ENCODE measurements at regions not wholly inside any gene's neighbourhood (a gene's known extent, or its start where the extent isn't known, plus 50 kb on each side); places are given as distances from the start of the nearest gene placed in this dataset.

DNA sequence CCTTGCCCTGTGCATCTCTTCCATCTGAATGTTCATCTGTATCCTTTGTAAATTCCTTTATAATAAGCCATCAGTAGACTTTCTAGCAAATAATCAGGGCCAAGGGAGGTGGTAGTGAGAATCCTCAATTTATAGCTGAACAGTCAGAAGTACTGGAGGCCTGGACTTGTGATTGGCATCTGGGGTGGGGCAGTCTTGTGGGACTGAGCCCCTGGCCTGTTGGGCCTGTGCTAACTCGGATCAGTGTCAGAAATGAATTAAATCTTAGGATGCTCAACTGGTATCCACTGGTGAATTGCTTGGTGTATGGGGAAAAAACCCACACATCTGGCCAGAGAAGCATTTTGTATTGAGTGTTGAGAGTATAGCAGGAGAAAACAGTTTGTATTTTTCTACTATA, 481.8 kb downstream of the GLRX3 start:
- ATAC-seq (no peak), DNase-seq (ENCODE audit: low spot score) (no peak)
- Histone ChIP-seq H3K4me3 (no peak overlapping the region), H3K36me3 (ENCODE audit: insufficient read depth) (peaks cover 5% of the 10 kb centered on the region; the same call in 1 of the 2 replicates), H3K4me2 (no peak overlapping the region), H3K4me1 (ENCODE audit: insufficient read depth) (no peaks in the 10 kb centered on the region), H2AFZ (no peak overlapping the region), H3F3A (replicated peaks; ENCODE audit: low read depth) (no peaks in the 10 kb centered on the region), H3K27ac (ENCODE audit: low read depth) (no peak overlapping the region), H3K79me2 (replicated peaks; ENCODE audit: insufficient read depth) (no peaks in the 10 kb centered on the region), H3K9me2 (ENCODE audit: insufficient read depth) (no peaks in the 10 kb centered on the region), H3K27me3 (ENCODE audit: insufficient read depth) (no peaks in the 10 kb centered on the region), H4K20me1 (replicated peaks; ENCODE audit: insufficient read depth) (no peaks in the 10 kb centered on the region)
- Mint-ChIP-seq H3K36me3 (ENCODE audit: low read depth) (peaks cover 33% of the 10 kb centered on the region), H3K27ac (no peak overlapping the region), H3K4me1 (peaks cover 2% of the 10 kb centered on the region; the same call in 1 of the 3 replicates), H3K4me3 (no peak overlapping the region), H3K9me3 (peaks cover 87% of the 10 kb centered on the region), H3K27me3 (ENCODE audit: insufficient read depth, low read depth, poor library complexity) (no peaks in the 10 kb centered on the region)
- no peak for TF ChIP-seq ZNF331 (CRISPR knock-in tag; IDR thresholded peaks at IDR 0.05; ENCODE audit: low read depth)
- TF ChIP-seq, protein P1, sequence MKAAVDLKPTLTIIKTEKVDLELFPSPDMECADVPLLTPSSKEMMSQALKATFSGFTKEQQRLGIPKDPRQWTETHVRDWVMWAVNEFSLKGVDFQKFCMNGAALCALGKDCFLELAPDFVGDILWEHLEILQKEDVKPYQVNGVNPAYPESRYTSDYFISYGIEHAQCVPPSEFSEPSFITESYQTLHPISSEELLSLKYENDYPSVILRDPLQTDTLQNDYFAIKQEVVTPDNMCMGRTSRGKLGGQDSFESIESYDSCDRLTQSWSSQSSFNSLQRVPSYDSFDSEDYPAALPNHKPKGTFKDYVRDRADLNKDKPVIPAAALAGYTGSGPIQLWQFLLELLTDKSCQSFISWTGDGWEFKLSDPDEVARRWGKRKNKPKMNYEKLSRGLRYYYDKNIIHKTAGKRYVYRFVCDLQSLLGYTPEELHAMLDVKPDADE (IDR thresholded peaks at IDR 0.05), result no peak
- TF ChIP-seq EZH2 (IDR thresholded peaks at IDR 0.05; ENCODE audit: low read depth, unreplicated experiment), result no peak

DNA sequence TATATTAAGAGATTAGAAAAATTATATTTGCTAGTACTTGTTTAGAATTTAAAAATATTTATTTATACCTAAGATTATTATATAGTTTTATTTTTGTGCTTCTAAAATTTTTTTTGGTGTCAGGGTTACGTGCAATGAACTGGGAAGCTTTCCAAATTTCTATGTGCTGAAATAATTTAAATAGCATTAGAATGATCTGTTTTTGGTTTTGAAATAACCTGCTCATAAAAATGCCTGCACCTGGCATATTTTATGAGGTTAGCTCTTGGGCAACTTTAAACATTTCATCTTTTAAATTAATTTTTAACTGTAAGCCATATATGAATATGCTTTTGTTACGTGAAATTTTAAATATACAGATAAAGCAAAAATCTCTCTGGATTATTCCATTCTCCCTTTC, 482.5 kb downstream of the GLRX3 start:
- H3K36me3 ChIP-seq (ENCODE audit: insufficient read depth), result peaks cover 5% of the 10 kb centered on the region; the same call in 1 of the 2 replicates
- no peak overlapping the region for H3K27ac ChIP-seq (ENCODE audit: low read depth)
- Mint-ChIP-seq H3K4me3 (no peak overlapping the region), H3K4me1 (peaks cover 2% of the 10 kb centered on the region; the same call in 1 of the 3 replicates), H3K27me3 (ENCODE audit: insufficient read depth, low read depth, poor library complexity) (no peaks in the 10 kb centered on the region), H3K9me3 (peaks cover 87% of the 10 kb centered on the region), H3K36me3 (ENCODE audit: low read depth) (peaks cover 36% of the 10 kb centered on the region), H3K27ac (no peak overlapping the region)
- H2AFZ ChIP-seq, result no peak overlapping the region
- H3K4me2 ChIP-seq, result no peak overlapping the region
- no peak overlapping the region for H3K4me3 ChIP-seq
- TF ChIP-seq EZH2 (IDR thresholded peaks at IDR 0.05; ENCODE audit: low read depth, unreplicated experiment), result no peak
- no peak for TF ChIP-seq ZNF114 (CRISPR knock-in tag; IDR thresholded peaks at IDR 0.05)
- no peak for TF ChIP-seq ZNF331 (CRISPR knock-in tag; IDR thresholded peaks at IDR 0.05; ENCODE audit: low read depth)
- H3K27me3 ChIP-seq (ENCODE audit: insufficient read depth), result no peaks in the 10 kb centered on the region
- DNase-seq (ENCODE audit: low spot score) (no peak), ATAC-seq (no peak)
- H4K20me1 ChIP-seq (replicated peaks; ENCODE audit: insufficient read depth), result no peaks in the 10 kb centered on the region
- no peaks in the 10 kb centered on the region for H3K79me2 ChIP-seq (replicated peaks; ENCODE audit: insufficient read depth)
- H3K9me2 ChIP-seq (ENCODE audit: insufficient read depth), result no peaks in the 10 kb centered on the region
- H3F3A ChIP-seq (replicated peaks; ENCODE audit: low read depth), result no peaks in the 10 kb centered on the region
- no peaks in the 10 kb centered on the region for H3K4me1 ChIP-seq (ENCODE audit: insufficient read depth)

DNA sequence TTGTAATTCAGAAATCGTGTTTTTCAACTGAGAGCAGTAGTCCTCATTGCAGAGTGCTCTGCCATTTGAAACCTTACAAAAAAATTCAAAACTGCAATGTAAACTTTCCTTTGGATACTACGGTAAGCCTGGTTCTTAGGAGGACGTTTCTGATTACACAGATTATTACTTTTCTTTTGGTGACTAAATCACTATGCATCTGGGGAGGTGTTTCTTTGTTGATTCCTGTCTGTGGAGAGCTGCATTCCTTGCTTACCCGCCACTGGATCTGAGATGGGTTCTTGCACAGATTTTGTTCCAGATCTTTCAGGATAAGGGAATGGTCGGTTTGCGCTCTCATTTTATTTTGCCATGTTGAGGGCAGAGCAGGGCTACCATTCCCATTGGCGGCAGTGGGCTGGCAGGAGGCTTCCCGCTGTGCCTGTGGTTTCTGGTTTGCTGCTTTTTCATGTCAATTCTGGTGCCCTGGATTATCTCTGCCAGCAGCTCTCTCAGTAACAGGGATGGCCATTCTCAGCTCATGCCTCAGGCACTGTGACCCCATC, 485.1 kb downstream of the GLRX3 start:
- Mint-ChIP-seq H3K36me3 (ENCODE audit: low read depth) (peaks cover 58% of the 10 kb centered on the region), H3K4me1 (no peaks in the 10 kb centered on the region), H3K4me3 (no peak overlapping the region), H3K9me3 (peaks cover 95% of the 10 kb centered on the region), H3K27me3 (ENCODE audit: insufficient read depth, low read depth, poor library complexity) (no peaks in the 10 kb centered on the region), H3K27ac (no peak overlapping the region)
- H3K79me2 ChIP-seq (replicated peaks; ENCODE audit: insufficient read depth), result no peaks in the 10 kb centered on the region
- H3F3A ChIP-seq (replicated peaks; ENCODE audit: low read depth), result no peaks in the 10 kb centered on the region
- H3K4me2 ChIP-seq, result no peak overlapping the region
- H3K27me3 ChIP-seq (ENCODE audit: insufficient read depth), result no peaks in the 10 kb centered on the region
- H3K9me2 ChIP-seq (ENCODE audit: insufficient read depth), result no peaks in the 10 kb centered on the region
- DNase-seq (ENCODE audit: low spot score) (no peak), ATAC-seq (no peak)
- H3K4me1 ChIP-seq (ENCODE audit: insufficient read depth), result no peaks in the 10 kb centered on the region
- H2AFZ ChIP-seq, result no peak overlapping the region
- no peak overlapping the region for H3K4me3 ChIP-seq
- no peak overlapping the region for H3K27ac ChIP-seq (ENCODE audit: low read depth)
- no peaks in the 10 kb centered on the region; the same call in none of the 2 replicates for H3K36me3 ChIP-seq (ENCODE audit: insufficient read depth)
- H4K20me1 ChIP-seq (replicated peaks; ENCODE audit: insufficient read depth), result no peaks in the 10 kb centered on the region
- TF ChIP-seq NANOG (IDR thresholded peaks at IDR 0.05; ENCODE audit: borderline replicate concordance), result no peak
- TF ChIP-seq, protein P1 (IDR thresholded peaks at IDR 0.05), result no peak
- TF ChIP-seq, protein P2, sequence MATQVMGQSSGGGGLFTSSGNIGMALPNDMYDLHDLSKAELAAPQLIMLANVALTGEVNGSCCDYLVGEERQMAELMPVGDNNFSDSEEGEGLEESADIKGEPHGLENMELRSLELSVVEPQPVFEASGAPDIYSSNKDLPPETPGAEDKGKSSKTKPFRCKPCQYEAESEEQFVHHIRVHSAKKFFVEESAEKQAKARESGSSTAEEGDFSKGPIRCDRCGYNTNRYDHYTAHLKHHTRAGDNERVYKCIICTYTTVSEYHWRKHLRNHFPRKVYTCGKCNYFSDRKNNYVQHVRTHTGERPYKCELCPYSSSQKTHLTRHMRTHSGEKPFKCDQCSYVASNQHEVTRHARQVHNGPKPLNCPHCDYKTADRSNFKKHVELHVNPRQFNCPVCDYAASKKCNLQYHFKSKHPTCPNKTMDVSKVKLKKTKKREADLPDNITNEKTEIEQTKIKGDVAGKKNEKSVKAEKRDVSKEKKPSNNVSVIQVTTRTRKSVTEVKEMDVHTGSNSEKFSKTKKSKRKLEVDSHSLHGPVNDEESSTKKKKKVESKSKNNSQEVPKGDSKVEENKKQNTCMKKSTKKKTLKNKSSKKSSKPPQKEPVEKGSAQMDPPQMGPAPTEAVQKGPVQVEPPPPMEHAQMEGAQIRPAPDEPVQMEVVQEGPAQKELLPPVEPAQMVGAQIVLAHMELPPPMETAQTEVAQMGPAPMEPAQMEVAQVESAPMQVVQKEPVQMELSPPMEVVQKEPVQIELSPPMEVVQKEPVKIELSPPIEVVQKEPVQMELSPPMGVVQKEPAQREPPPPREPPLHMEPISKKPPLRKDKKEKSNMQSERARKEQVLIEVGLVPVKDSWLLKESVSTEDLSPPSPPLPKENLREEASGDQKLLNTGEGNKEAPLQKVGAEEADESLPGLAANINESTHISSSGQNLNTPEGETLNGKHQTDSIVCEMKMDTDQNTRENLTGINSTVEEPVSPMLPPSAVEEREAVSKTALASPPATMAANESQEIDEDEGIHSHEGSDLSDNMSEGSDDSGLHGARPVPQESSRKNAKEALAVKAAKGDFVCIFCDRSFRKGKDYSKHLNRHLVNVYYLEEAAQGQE (IDR thresholded peaks at IDR 0.05; ENCODE audit: unreplicated experiment), result no peak
- no peak for TF ChIP-seq EZH2 (IDR thresholded peaks at IDR 0.05; ENCODE audit: low read depth, unreplicated experiment)
- no peak for TF ChIP-seq POLR2AphosphoS5 (IDR thresholded peaks at IDR 0.05; ENCODE audit: low read depth)
- TF ChIP-seq JUNB (IDR thresholded peaks at IDR 0.05; ENCODE audit: unreplicated experiment), result no peak
- TF ChIP-seq CREB1 (CRISPR knock-in tag; IDR thresholded peaks at IDR 0.05; ENCODE audit: low read depth), result no peak
- TF ChIP-seq ZNF331 (CRISPR knock-in tag; IDR thresholded peaks at IDR 0.05; ENCODE audit: low read depth), result no peak
- TF ChIP-seq, protein P3, sequence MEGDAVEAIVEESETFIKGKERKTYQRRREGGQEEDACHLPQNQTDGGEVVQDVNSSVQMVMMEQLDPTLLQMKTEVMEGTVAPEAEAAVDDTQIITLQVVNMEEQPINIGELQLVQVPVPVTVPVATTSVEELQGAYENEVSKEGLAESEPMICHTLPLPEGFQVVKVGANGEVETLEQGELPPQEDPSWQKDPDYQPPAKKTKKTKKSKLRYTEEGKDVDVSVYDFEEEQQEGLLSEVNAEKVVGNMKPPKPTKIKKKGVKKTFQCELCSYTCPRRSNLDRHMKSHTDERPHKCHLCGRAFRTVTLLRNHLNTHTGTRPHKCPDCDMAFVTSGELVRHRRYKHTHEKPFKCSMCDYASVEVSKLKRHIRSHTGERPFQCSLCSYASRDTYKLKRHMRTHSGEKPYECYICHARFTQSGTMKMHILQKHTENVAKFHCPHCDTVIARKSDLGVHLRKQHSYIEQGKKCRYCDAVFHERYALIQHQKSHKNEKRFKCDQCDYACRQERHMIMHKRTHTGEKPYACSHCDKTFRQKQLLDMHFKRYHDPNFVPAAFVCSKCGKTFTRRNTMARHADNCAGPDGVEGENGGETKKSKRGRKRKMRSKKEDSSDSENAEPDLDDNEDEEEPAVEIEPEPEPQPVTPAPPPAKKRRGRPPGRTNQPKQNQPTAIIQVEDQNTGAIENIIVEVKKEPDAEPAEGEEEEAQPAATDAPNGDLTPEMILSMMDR (conservative IDR thresholded peaks at IDR 0.05; ENCODE audit: low read depth in 2 of 2), result no peak
- no peak for TF ChIP-seq STAT1 (IDR thresholded peaks at IDR 0.05; ENCODE audit: unreplicated experiment)
- TF ChIP-seq EZH2phosphoT487 (IDR thresholded peaks at IDR 0.05; ENCODE audit: unreplicated experiment), result no peak

All from GM23338 (cell line).